Esophagus squamous epithelium (tissue), 5 donors: ENCODE measurements at regions not wholly inside any gene's neighbourhood (a gene's known extent, or its start where the extent isn't known, plus 50 kb on each side); places are given as distances from the start of the nearest gene placed in this dataset.
A peak's percentile ranks its signal among the peaks of the same experiment; 100 is the strongest.

Source experiments
- DNase-seq: peaks from one replicate; lab custom pipeline; 2025; lab: John Stamatoyannopoulos, UW
- H3K27ac ChIP-seq, 4 donors: fragments of 200-600 bp; sonication (generic); one replicate each; pipeline ENCODE4 v1.5.1; 2016 to 2019; ENCODE audit warnings: mild to moderate bottlenecking in 1 of 4
- H3K27me3 ChIP-seq, 4 donors: fragments of 200-600 bp; sonication (generic); 1 replicate in 3 of 4; 2 replicates in 1 of 4; pipeline versions ENCODE4 v1.5.1 to v1.6.0; 2017 to 2021; ENCODE audit warnings: antibody characterized with exemption in 1 of 4
- H3K36me3 ChIP-seq, 3 donors: fragments of 200-600 bp; sonication (generic); one replicate each; pipeline ENCODE4 v1.5.1; 2016 to 2019
- H3K4me1 ChIP-seq, 3 donors: fragments of 200-600 bp; sonication (generic); one replicate each; pipeline ENCODE4 v1.5.1; 2017 to 2019
- H3K4me3 ChIP-seq, 4 donors: fragments of 200-600 bp; sonication (generic); 1 replicate in 3 of 4; 2 replicates in 1 of 4; pipeline ENCODE4 v1.5.1; 2016 to 2019; ENCODE audit warnings: mild to moderate bottlenecking in 2 of 4, moderate library complexity in 1 of 4
- H3K9me3 ChIP-seq, 3 donors: fragments of 200-600 bp; sonication (generic); one replicate each; pipeline ENCODE4 v1.5.1; 2016 to 2019
- CTCF ChIP-seq, 6 experiments: fragments of 450-650 bp in 4 of 6; fragments of 200-600 bp in 2 of 6; sonication (generic) in 2 of 6; IDR thresholded peaks; one replicate each; pipeline ENCODE4 v1.5.1; 2016 to 2019; ENCODE audit warnings: antibody characterized with exemption in 6 of 6, mild to moderate bottlenecking in 4 of 6, moderate library complexity in 4 of 6
- POLR2A ChIP-seq, 4 donors: fragments of 450-650 bp; IDR thresholded peaks; one replicate each; pipeline ENCODE4 v1.6.1; 2017; ENCODE audit warnings: antibody characterized with exemption in 4 of 4, mild to moderate bottlenecking in 4 of 4, moderate library complexity in 3 of 4
- WGBS, 2 donors: methylation state at CpG; one replicate each; pipeline ENCODE4 v1.1.5; 2018; 5-methylcytosine and 5-hydroxymethylcytosine counted together
- intact Hi-C: fragments of 100-400 bp; cut with DNase I; formaldehyde crosslinking; loops from one replicate; pipeline ENCODE4 v1.15.0; 2022
- donor health status: DM: yes; HTN: yes; CAD: no.

DNA sequence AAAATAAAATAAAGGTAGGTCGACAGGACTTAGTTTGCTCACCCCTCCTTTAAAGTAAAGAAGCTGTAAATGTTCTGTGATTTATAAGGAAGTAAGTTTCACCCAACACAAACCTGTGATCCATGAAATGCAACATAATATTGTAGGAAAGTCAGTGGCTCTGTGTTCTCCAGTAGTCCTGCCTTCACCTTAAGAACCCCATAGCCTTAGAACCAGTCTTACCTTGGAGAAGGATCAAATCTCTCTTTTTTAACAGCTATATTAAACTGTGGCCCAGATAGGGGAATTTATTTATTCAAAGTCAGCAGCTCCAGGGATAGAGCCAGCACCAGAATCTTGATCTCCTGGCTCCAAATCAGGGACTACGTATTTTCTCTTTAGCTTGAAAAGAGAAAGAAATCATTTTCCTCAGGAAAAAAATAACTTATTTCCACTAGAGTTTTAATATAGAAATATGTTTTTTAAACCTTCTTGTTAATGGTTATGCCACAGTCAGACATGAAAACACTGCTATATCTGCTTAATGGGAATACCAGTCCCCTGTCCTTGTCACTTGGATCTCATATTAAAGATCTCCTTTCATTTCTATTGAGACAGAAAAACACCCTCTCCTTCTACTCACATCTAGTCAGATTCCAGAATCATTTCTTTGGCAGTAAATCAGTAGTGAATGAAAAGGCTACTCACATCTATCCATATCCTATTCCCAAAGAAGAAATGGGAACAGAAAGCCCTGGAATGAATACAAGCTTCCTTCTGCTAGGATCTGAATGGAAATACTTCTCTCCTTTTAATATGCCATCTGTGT lies 269.2 kb upstream of the TNC start:
- no peaks in the 10 kb centered on the region for H3K36me3 ChIP-seq
- WGBS, 2 donors: 26 to 54% methylated on average over 2 of the region's 2 CpGs
- no peak for TF ChIP-seq POLR2A (IDR thresholded peaks at IDR 0.05)
- no peak for TF ChIP-seq CTCF (IDR thresholded peaks at IDR 0.05)

GRCh38 chr9:115391168-115391825 lies 273.3 kb upstream of the TNC start:
- Histone ChIP-seq H3K4me3 (no peak overlapping the region), H3K27me3 (no peaks in the 10 kb centered on the region), H3K27ac (no peak overlapping the region), H3K36me3 (no peaks in the 10 kb centered on the region), H3K9me3 (no peaks in the 10 kb centered on the region), H3K4me1 (peaks cover 0 to 7% (median 5%) of the 10 kb centered on the region in 3 donors)
- TF ChIP-seq POLR2A (IDR thresholded peaks at IDR 0.05) (no peak), CTCF (IDR thresholded peaks at IDR 0.05) (no peak)
- DNase-seq: no peak
- 73 to 79% methylated on average over 4 of the region's 4 CpGs for WGBS, 2 donors
- intact Hi-C loops: no loop called here

More for the DNA sequence above, 269.2 kb upstream of the TNC start:
- peaks cover 0 to 11% (median 10%) of the 10 kb centered on the region in 3 donors for H3K9me3 ChIP-seq
- peaks cover 0 to 7% (median 5%) of the 10 kb centered on the region in 3 donors for H3K4me1 ChIP-seq
- DNase-seq: no peak
- intact Hi-C loops: no loop called here
- H3K4me3 ChIP-seq: no peak overlapping the region
- no peaks in the 10 kb centered on the region for H3K27me3 ChIP-seq
- peak overlapping the region in 2 of 4 donors; percentile 5 for H3K27ac ChIP-seq

- intact Hi-C loops: no loop called here
- H3K9me3 ChIP-seq: no peaks in the 10 kb centered on the region
- no peak for TF ChIP-seq POLR2A (IDR thresholded peaks at IDR 0.05)
- no peak for TF ChIP-seq CTCF (IDR thresholded peaks at IDR 0.05)
- 68% methylated on average over 7 of the region's 7 CpGs for WGBS, 2 donors
- H3K4me3 ChIP-seq: no peak overlapping the region
- H3K27me3 ChIP-seq: no peaks in the 10 kb centered on the region
- no peak for DNase-seq
- no peaks in the 10 kb centered on the region for H3K36me3 ChIP-seq
- peak overlapping the region in 1 of 4 donors; percentile 40 for H3K27ac ChIP-seq
- no peaks in the 10 kb centered on the region for H3K4me1 ChIP-seq
Observed at GRCh38 chr9:115393976-115394775, 276.2 kb upstream of the TNC start.

- H3K9me3 ChIP-seq: no peaks in the 10 kb centered on the region
- no peak for DNase-seq
- 82 to 86% methylated on average over 1 of the region's 1 CpG for WGBS, 2 donors
- H3K27me3 ChIP-seq: no peaks in the 10 kb centered on the region
- H3K36me3 ChIP-seq: no peaks in the 10 kb centered on the region
- H3K27ac ChIP-seq: no peak overlapping the region
- TF ChIP-seq CTCF (IDR thresholded peaks at IDR 0.05) (no peak), POLR2A (IDR thresholded peaks at IDR 0.05) (no peak)
- no peak overlapping the region for H3K4me3 ChIP-seq
- H3K4me1 ChIP-seq: no peaks in the 10 kb centered on the region
- intact Hi-C loops: no loop called here
Observed at GRCh38 chr9:115395511-115396021, 277.6 kb upstream of the TNC start.
